ENCODE measurements at regions not wholly inside any gene's neighbourhood (a gene's known extent, or its start where the extent isn't known, plus 50 kb on each side); places are given as distances from the start of the nearest gene placed in this dataset.

- BruUV-seq (replicated peaks) = no TSS peak
- Histone ChIP-seq H3K79me1 (ENCODE audit: low read depth in 1 of 2, low read length in 2 of 2) (no peaks in the 10 kb centered on the region), H2AK9ac (replicated peaks; ENCODE audit: low read depth, low read length, poor library complexity) (no peak overlapping the region), H3K23ac (ENCODE audit: low read depth, low read length) (no peak overlapping the region), H3K14ac (replicated peaks; ENCODE audit: low read depth, low read length) (no peak overlapping the region), H3K36me3 (ENCODE audit: control insufficient read depth, insufficient read depth, low read length) (no peaks in the 10 kb centered on the region), H2AFZ (replicated peaks; ENCODE audit: low read length, poor library complexity) (no peak overlapping the region), H2AK5ac (ENCODE audit: low read depth, low read length) (no peak overlapping the region), H3K4ac (ENCODE audit: low read depth, low read length) (no peak overlapping the region), H3K18ac (ENCODE audit: low read depth, low read length) (no peak overlapping the region), H3K4me3 (ENCODE audit: insufficient read depth, low read depth, low read length) (no peak overlapping the region), H4K20me1 (ENCODE audit: insufficient read depth, low read length) (no peaks in the 10 kb centered on the region), H3K27me3 (ENCODE audit: control insufficient read depth, insufficient read depth, low read length) (no peaks in the 10 kb centered on the region), H3K4me1 (ENCODE audit: control insufficient read depth, insufficient read depth, low read length) (no peaks in the 10 kb centered on the region), H2BK120ac (ENCODE audit: low read depth, low read length) (no peak overlapping the region), H2BK15ac (ENCODE audit: low read depth, low read length) (no peak overlapping the region), H3K9me1 (ENCODE audit: insufficient read depth, low read length) (no peaks in the 10 kb centered on the region), H2BK5ac (ENCODE audit: low read depth, low read length, poor library complexity, severe bottlenecking) (no peak overlapping the region), H3K9ac (ENCODE audit: low read depth, low read length) (no peak overlapping the region), H4K91ac (ENCODE audit: insufficient read depth, low read depth, low read length) (no peak overlapping the region), H3K56ac (ENCODE audit: extremely low read depth, insufficient read depth, low read length) (no peak overlapping the region), H2BK20ac (ENCODE audit: low read depth, low read length) (no peak overlapping the region), H4K5ac (ENCODE audit: low read depth, low read length) (no peak overlapping the region), H3K9me3 (ENCODE audit: control insufficient read depth, insufficient read depth, low read length) (peaks cover 3% of the 10 kb centered on the region), H3K4me2 (ENCODE audit: low read depth, low read length) (no peak overlapping the region), H3K27ac (ENCODE audit: insufficient read depth, low read length) (no peak overlapping the region), H4K8ac (ENCODE audit: low read depth in 2 of 2, low read length in 2 of 2) (no peak overlapping the region)
- dilution Hi-C loops (cut with HindIII; ENCODE audit: low sequenced_read_pairs, unreplicated experiment) (no loop called here), intact Hi-C loops (cut with micrococcal nuclease) (no loop called here), in situ Hi-C loops (cut with MboI; ENCODE audit: low sequenced_read_pairs) (no loop called here)
- ChIA-PET CTCF (interaction anchor here (1.2 kb wide), 1 partner anchor 8 kb away, joined by 3 read pairs; no protein-coding TSS in a partner anchor), POLR2A (ENCODE audit: unreplicated experiment) (no interaction called here)
- ATAC-seq (ENCODE audit: low read depth) = no peak
- no peak for DNase-seq
- TF ChIP-seq MAFK (IDR thresholded peaks at IDR 0.05; ENCODE audit: low read depth, low read length) (peak; percentile 59), POLR2A (IDR thresholded peaks at IDR 0.05; ENCODE audit: low read depth, low read length) (no peak)
Observed at GRCh38 chr15:87120555-87120954, 1040.9 kb downstream of the AGBL1 start.
